ENCODE measurements at regions not wholly inside any gene's neighbourhood (a gene's known extent, or its start where the extent isn't known, plus 50 kb on each side); places are given as distances from the start of the nearest gene placed in this dataset.
"Not testable (repeated sequence)": the region's sequence is repeated elsewhere in the genome, so short reads cannot be mapped to it uniquely, and the experiment has no call there.

- H3K4me1 ChIP-seq (ENCODE audit: control insufficient read depth in 3 of 3, insufficient read depth in 3 of 3, low read length in 3 of 3): no peaks in the 10 kb centered on the region
- no peaks in the 10 kb centered on the region for H3K27me3 ChIP-seq (ENCODE audit: control insufficient read depth in 3 of 3, insufficient read depth in 3 of 3, low read length in 3 of 3)
- H3K4me3 ChIP-seq (ENCODE audit: low read length in 3 of 3): no peak overlapping the region
- H3K27ac ChIP-seq (ENCODE audit: low read depth, low read length): no peak overlapping the region
- H3K9me3 ChIP-seq (ENCODE audit: control insufficient read depth in 3 of 3, low read length in 3 of 3): no peaks in the 10 kb centered on the region
- H3K36me3 ChIP-seq (ENCODE audit: control insufficient read depth in 3 of 3, insufficient read depth in 3 of 3, low read length in 3 of 3): no peaks in the 10 kb centered on the region
- no peak overlapping the region for H3K9ac ChIP-seq (ENCODE audit: low read depth in 1 of 3, low read length in 3 of 3)
These were observed 651.8 kb downstream of the KIF4B start for GRCh38 chr5:155665361-155665760.

- H3K36me3 ChIP-seq (ENCODE audit: control insufficient read depth in 3 of 3, insufficient read depth in 3 of 3, low read length in 3 of 3); H3K9ac ChIP-seq (ENCODE audit: low read depth in 1 of 3, low read length in 3 of 3); H3K27ac ChIP-seq (ENCODE audit: low read depth, low read length); H3K4me3 ChIP-seq (ENCODE audit: low read length in 3 of 3); H3K9me3 ChIP-seq (ENCODE audit: control insufficient read depth in 3 of 3, low read length in 3 of 3); H3K4me1 ChIP-seq (ENCODE audit: control insufficient read depth in 3 of 3, insufficient read depth in 3 of 3, low read length in 3 of 3); H3K27me3 ChIP-seq (ENCODE audit: control insufficient read depth in 3 of 3, insufficient read depth in 3 of 3, low read length in 3 of 3): not testable (repeated sequence)
These were observed 655.0 kb upstream of the SGCD start for GRCh38 chr5:155672001-155672400.

GRCh38 chr5:155676967-155677366 lies 650.0 kb upstream of the SGCD start:
- H3K4me3 ChIP-seq (ENCODE audit: low read length in 3 of 3): no peak overlapping the region
- no peaks in the 10 kb centered on the region for H3K4me1 ChIP-seq (ENCODE audit: control insufficient read depth in 3 of 3, insufficient read depth in 3 of 3, low read length in 3 of 3)
- H3K36me3 ChIP-seq (ENCODE audit: control insufficient read depth in 3 of 3, insufficient read depth in 3 of 3, low read length in 3 of 3): no peaks in the 10 kb centered on the region
- no peak overlapping the region for H3K27ac ChIP-seq (ENCODE audit: low read depth, low read length)
- no peaks in the 10 kb centered on the region for H3K27me3 ChIP-seq (ENCODE audit: control insufficient read depth in 3 of 3, insufficient read depth in 3 of 3, low read length in 3 of 3)
- no peak overlapping the region for H3K9ac ChIP-seq (ENCODE audit: low read depth in 1 of 3, low read length in 3 of 3)
- peaks cover 0 to 3% (median 2%) of the 10 kb centered on the region in 3 donors for H3K9me3 ChIP-seq (ENCODE audit: control insufficient read depth in 3 of 3, low read length in 3 of 3)

GRCh38 chr5:155678371-155678770 lies 648.6 kb upstream of the SGCD start:
- Histone ChIP-seq H3K36me3 (ENCODE audit: control insufficient read depth in 3 of 3, insufficient read depth in 3 of 3, low read length in 3 of 3) (no peaks in the 10 kb centered on the region), H3K4me1 (ENCODE audit: control insufficient read depth in 3 of 3, insufficient read depth in 3 of 3, low read length in 3 of 3) (no peaks in the 10 kb centered on the region), H3K9me3 (ENCODE audit: control insufficient read depth in 3 of 3, low read length in 3 of 3) (peaks cover 0 to 3% (median 2%) of the 10 kb centered on the region in 3 donors), H3K9ac (ENCODE audit: low read depth in 1 of 3, low read length in 3 of 3) (no peak overlapping the region), H3K27me3 (ENCODE audit: control insufficient read depth in 3 of 3, insufficient read depth in 3 of 3, low read length in 3 of 3) (no peaks in the 10 kb centered on the region), H3K27ac (ENCODE audit: low read depth, low read length) (no peak overlapping the region), H3K4me3 (ENCODE audit: low read length in 3 of 3) (no peak overlapping the region)

GRCh38 chr5:155679530-155679929 lies 647.4 kb upstream of the SGCD start:
- H3K9ac ChIP-seq (ENCODE audit: low read depth in 1 of 3, low read length in 3 of 3): no peak overlapping the region
- H3K9me3 ChIP-seq (ENCODE audit: control insufficient read depth in 3 of 3, low read length in 3 of 3): peaks cover 0 to 3% (median 2%) of the 10 kb centered on the region in 3 donors
- H3K36me3 ChIP-seq (ENCODE audit: control insufficient read depth in 3 of 3, insufficient read depth in 3 of 3, low read length in 3 of 3): no peaks in the 10 kb centered on the region
- H3K4me1 ChIP-seq (ENCODE audit: control insufficient read depth in 3 of 3, insufficient read depth in 3 of 3, low read length in 3 of 3): no peaks in the 10 kb centered on the region
- no peaks in the 10 kb centered on the region for H3K27me3 ChIP-seq (ENCODE audit: control insufficient read depth in 3 of 3, insufficient read depth in 3 of 3, low read length in 3 of 3)
- H3K4me3 ChIP-seq (ENCODE audit: low read length in 3 of 3): no peak overlapping the region
- H3K27ac ChIP-seq (ENCODE audit: low read depth, low read length): no peak overlapping the region

GRCh38 chr5:155684417-155684816 lies 642.5 kb upstream of the SGCD start:
- no peak overlapping the region for H3K27ac ChIP-seq (ENCODE audit: low read depth, low read length)
- no peaks in the 10 kb centered on the region for H3K36me3 ChIP-seq (ENCODE audit: control insufficient read depth in 3 of 3, insufficient read depth in 3 of 3, low read length in 3 of 3)
- H3K9me3 ChIP-seq (ENCODE audit: control insufficient read depth in 3 of 3, low read length in 3 of 3): no peaks in the 10 kb centered on the region
- no peak overlapping the region for H3K4me3 ChIP-seq (ENCODE audit: low read length in 3 of 3)
- H3K9ac ChIP-seq (ENCODE audit: low read depth in 1 of 3, low read length in 3 of 3): no peak overlapping the region
- no peaks in the 10 kb centered on the region for H3K4me1 ChIP-seq (ENCODE audit: control insufficient read depth in 3 of 3, insufficient read depth in 3 of 3, low read length in 3 of 3)
- H3K27me3 ChIP-seq (ENCODE audit: control insufficient read depth in 3 of 3, insufficient read depth in 3 of 3, low read length in 3 of 3): no peaks in the 10 kb centered on the region

GRCh38 chr5:155686131-155686530 lies 640.8 kb upstream of the SGCD start:
- no peaks in the 10 kb centered on the region for H3K4me1 ChIP-seq (ENCODE audit: control insufficient read depth in 3 of 3, insufficient read depth in 3 of 3, low read length in 3 of 3)
- H3K27ac ChIP-seq (ENCODE audit: low read depth, low read length): no peak overlapping the region
- no peaks in the 10 kb centered on the region for H3K9me3 ChIP-seq (ENCODE audit: control insufficient read depth in 3 of 3, low read length in 3 of 3)
- H3K4me3 ChIP-seq (ENCODE audit: low read length in 3 of 3): no peak overlapping the region
- no peak overlapping the region for H3K9ac ChIP-seq (ENCODE audit: low read depth in 1 of 3, low read length in 3 of 3)
- no peaks in the 10 kb centered on the region for H3K36me3 ChIP-seq (ENCODE audit: control insufficient read depth in 3 of 3, insufficient read depth in 3 of 3, low read length in 3 of 3)
- H3K27me3 ChIP-seq (ENCODE audit: control insufficient read depth in 3 of 3, insufficient read depth in 3 of 3, low read length in 3 of 3): no peaks in the 10 kb centered on the region

GRCh38 chr5:155689406-155689805 lies 637.6 kb upstream of the SGCD start:
- Histone ChIP-seq H3K4me3 (ENCODE audit: low read length in 3 of 3) (no peak overlapping the region), H3K4me1 (ENCODE audit: control insufficient read depth in 3 of 3, insufficient read depth in 3 of 3, low read length in 3 of 3) (no peaks in the 10 kb centered on the region), H3K9me3 (ENCODE audit: control insufficient read depth in 3 of 3, low read length in 3 of 3) (no peaks in the 10 kb centered on the region), H3K27me3 (ENCODE audit: control insufficient read depth in 3 of 3, insufficient read depth in 3 of 3, low read length in 3 of 3) (no peaks in the 10 kb centered on the region), H3K9ac (ENCODE audit: low read depth in 1 of 3, low read length in 3 of 3) (peak overlapping the region in 1 of 3 donors; percentile 38), H3K36me3 (ENCODE audit: control insufficient read depth in 3 of 3, insufficient read depth in 3 of 3, low read length in 3 of 3) (no peaks in the 10 kb centered on the region), H3K27ac (ENCODE audit: low read depth, low read length) (no peak overlapping the region)

GRCh38 chr5:155696362-155696761 lies 630.6 kb upstream of the SGCD start:
- no peaks in the 10 kb centered on the region for H3K36me3 ChIP-seq (ENCODE audit: control insufficient read depth in 3 of 3, insufficient read depth in 3 of 3, low read length in 3 of 3)
- H3K9ac ChIP-seq (ENCODE audit: low read depth in 1 of 3, low read length in 3 of 3): no peak overlapping the region
- no peak overlapping the region for H3K27ac ChIP-seq (ENCODE audit: low read depth, low read length)

GRCh38 chr5:155697236-155697635 lies 629.7 kb upstream of the SGCD start:
- Histone ChIP-seq H3K9me3 (ENCODE audit: control insufficient read depth in 3 of 3, low read length in 3 of 3) (no peaks in the 10 kb centered on the region), H3K27me3 (ENCODE audit: control insufficient read depth in 3 of 3, insufficient read depth in 3 of 3, low read length in 3 of 3) (no peaks in the 10 kb centered on the region), H3K9ac (ENCODE audit: low read depth in 1 of 3, low read length in 3 of 3) (no peak overlapping the region), H3K4me1 (ENCODE audit: control insufficient read depth in 3 of 3, insufficient read depth in 3 of 3, low read length in 3 of 3) (no peaks in the 10 kb centered on the region), H3K4me3 (ENCODE audit: low read length in 3 of 3) (no peak overlapping the region), H3K36me3 (ENCODE audit: control insufficient read depth in 3 of 3, insufficient read depth in 3 of 3, low read length in 3 of 3) (no peaks in the 10 kb centered on the region), H3K27ac (ENCODE audit: low read depth, low read length) (no peak overlapping the region)

More at GRCh38 chr5:155696362-155696761, 630.6 kb upstream of the SGCD start:
- Histone ChIP-seq H3K9me3 (ENCODE audit: control insufficient read depth in 3 of 3, low read length in 3 of 3) (no peaks in the 10 kb centered on the region), H3K4me1 (ENCODE audit: control insufficient read depth in 3 of 3, insufficient read depth in 3 of 3, low read length in 3 of 3) (no peaks in the 10 kb centered on the region), H3K4me3 (ENCODE audit: low read length in 3 of 3) (no peak overlapping the region), H3K27me3 (ENCODE audit: control insufficient read depth in 3 of 3, insufficient read depth in 3 of 3, low read length in 3 of 3) (no peaks in the 10 kb centered on the region)

GRCh38 chr5:155699385-155699784 lies 627.6 kb upstream of the SGCD start:
- Histone ChIP-seq H3K36me3 (ENCODE audit: control insufficient read depth in 3 of 3, insufficient read depth in 3 of 3, low read length in 3 of 3) (no peaks in the 10 kb centered on the region), H3K4me1 (ENCODE audit: control insufficient read depth in 3 of 3, insufficient read depth in 3 of 3, low read length in 3 of 3) (no peaks in the 10 kb centered on the region), H3K9me3 (ENCODE audit: control insufficient read depth in 3 of 3, low read length in 3 of 3) (no peaks in the 10 kb centered on the region), H3K9ac (ENCODE audit: low read depth in 1 of 3, low read length in 3 of 3) (no peak overlapping the region), H3K27me3 (ENCODE audit: control insufficient read depth in 3 of 3, insufficient read depth in 3 of 3, low read length in 3 of 3) (no peaks in the 10 kb centered on the region), H3K27ac (ENCODE audit: low read depth, low read length) (no peak overlapping the region), H3K4me3 (ENCODE audit: low read length in 3 of 3) (no peak overlapping the region)

Measured in skeletal muscle tissue (tissue), 3 donors.